Left lobe of liver (tissue), 2 donors: ENCODE measurements at regions not wholly inside any gene's neighbourhood (a gene's known extent, or its start where the extent isn't known, plus 50 kb on each side); places are given as distances from the start of the nearest gene placed in this dataset.

Experiments used
- ATAC-seq: fragments of 200-7000 bp; cut with Tn5 transposase; one replicate; pipeline ENCODE4 v1.9.1; 2020; ENCODE audit warnings: mild to moderate bottlenecking, moderate library complexity
- DNase-seq: peaks from one replicate; pipeline ENCODE4 v3.0.0-alpha.2; 2020; ENCODE audit warnings: low spot score
- donor health status: DM: no; HTN: no; CAD: no; lungs with moderate emphysema.
- donor health status: DM: no; HTN: yes; CAD: no.

DNA sequence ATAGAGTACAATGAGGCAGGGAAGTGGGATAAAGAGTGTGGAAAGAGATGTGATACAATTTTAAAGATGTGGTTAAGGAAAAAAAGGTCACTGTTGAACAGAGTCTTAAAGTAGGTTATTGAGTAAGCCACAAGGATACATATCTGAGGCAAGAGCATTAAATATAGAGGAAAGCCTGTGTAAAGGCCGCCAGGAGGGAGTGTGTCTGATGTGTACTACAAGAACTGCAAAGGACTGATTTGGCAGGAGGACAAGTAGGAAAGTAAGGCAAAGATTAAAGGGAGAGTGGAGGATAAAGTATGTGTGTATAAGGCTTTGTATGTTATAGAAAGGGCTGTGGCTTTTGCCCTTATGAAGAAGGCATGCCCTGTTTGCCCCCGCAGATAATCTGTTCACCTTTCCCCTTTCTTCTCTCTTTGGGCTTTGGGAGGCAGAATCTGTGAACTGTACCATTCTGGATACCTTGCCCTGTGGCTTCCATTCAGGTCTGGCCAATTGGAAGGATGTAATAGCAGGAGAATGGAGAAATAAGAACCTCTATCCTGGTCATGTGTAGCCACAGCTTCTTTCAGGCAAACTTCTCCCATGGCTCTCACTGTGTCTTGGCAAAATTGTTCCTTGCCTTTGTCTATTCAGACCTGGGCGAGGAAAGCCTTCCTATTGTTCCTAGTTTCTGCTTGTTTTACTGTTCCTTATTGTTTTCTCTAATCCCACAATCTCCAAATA is 68.9 kb upstream of the FAM47B start:
- ATAC-seq: no peak
- DNase-seq: no peak

DNA sequence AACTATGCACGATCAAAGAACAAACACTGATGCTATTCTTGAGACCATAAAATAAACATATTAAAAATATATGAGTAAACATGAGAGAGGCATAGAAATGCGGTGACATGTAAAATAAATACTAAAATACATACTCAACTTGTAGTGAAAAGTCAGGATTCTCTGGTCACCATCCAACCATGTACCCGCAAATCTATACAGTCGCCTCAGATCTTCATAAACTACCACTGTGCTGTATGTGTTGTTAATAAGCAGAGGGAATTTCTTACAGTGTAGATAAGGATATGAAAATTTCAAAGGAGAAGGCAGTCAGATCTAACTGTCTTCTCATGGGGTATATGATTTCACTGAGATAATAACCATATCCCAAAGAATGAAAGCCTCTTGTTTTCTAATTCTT is 67.8 kb upstream of the FAM47B start:
- no peak for ATAC-seq

DNA sequence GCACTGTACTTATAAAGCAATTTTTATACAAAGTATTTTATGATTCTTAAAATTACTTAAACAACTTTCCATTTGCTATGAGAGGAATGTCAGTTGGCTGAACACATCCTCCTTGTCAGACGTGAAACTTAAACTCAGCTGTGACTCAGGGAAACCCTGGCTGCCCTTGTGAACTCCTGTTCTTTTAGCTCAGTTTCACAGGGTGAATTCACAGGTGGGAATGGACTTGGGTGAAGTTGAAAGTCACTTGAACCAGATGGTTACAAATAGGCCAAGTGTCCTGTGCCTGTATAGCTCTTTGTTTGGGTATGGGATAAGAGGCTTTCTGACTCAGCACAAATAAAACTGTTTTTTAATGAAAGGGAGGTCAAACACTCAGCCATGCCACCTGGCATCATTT is 67.4 kb upstream of the FAM47B start:
- ATAC-seq: no peak
- no peak for DNase-seq

More for the DNA sequence above, 67.8 kb upstream of the FAM47B start:
- no peak for DNase-seq

DNA sequence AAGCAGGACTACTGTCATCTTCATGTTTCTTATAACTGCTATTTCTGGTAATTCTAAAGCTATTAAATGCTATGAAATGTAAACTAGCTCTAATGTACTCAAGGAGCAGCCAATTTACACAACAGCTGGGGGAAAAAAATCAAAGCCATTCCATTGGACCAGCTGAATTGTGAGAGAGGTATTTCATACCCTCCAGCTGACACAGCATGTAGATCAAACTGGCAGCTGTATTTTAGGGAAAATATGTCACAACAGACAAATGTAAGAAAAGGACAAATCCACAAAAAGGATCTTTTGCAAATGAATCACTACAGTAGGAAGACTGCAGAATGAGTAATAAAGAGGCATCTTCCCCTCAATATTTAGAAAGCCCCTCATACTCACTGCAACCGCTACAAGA is 65.2 kb upstream of the FAM47B start:
- DNase-seq (no peak), ATAC-seq (no peak)

DNA sequence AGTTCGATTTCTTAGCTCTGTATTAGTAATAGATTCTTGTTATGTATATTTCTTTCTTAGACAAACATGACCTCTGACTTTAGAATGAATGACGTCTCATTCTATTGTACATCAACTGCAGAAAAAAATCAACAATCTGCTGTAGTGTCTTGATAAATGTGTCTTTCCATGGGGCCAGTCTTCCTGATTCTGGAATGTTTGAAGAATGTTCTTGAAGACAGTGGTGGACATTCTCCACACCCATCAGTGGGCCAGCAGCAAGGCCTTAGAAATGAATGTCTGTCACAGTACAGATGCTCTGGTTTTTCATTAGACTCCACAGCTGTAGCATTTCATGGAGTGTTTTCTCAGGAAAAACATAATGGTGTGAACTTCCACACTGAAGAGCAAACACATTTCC is 63.2 kb upstream of the FAM47B start:
- DNase-seq: no peak
- ATAC-seq: no peak

DNA sequence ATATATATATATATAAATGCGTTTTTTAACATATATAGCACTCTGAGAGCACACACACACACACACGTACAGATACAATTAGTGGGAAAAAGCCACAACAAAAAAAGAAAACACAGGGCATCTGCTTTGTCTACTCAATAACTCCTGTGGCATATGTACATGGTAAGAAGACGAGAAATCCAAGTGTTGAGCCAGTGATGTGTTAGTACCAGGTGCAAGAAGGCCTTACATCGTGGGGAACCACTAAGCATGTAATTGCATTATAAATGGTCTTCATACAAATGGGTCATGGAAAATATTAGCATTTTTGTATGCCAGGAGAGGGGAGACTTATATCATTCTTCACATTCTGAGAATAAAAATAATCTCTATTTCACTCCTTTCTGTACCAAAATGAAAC is 62.7 kb upstream of the FAM47B start:
- DNase-seq (no peak), ATAC-seq (no peak)

DNA sequence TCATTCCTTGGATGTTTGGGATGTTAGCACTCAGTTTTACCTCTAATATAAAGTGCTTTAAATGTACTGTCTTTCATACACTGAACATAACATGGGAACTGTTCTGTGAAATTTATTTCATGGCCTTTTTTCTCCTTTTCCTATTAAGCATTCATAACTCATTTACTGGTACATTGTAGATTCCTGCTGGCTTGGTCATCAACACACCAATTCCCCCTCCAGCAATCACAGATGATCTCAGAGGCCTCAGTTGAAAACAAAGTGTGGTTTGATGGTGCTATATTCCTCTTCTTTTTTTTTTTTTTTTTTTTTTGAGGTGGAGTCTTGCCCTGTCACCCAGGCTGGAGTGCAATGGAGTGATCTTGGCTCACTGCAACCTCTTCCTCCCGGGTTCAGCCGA is 61.9 kb upstream of the FAM47B start:
- no peak for ATAC-seq
- DNase-seq: no peak

DNA sequence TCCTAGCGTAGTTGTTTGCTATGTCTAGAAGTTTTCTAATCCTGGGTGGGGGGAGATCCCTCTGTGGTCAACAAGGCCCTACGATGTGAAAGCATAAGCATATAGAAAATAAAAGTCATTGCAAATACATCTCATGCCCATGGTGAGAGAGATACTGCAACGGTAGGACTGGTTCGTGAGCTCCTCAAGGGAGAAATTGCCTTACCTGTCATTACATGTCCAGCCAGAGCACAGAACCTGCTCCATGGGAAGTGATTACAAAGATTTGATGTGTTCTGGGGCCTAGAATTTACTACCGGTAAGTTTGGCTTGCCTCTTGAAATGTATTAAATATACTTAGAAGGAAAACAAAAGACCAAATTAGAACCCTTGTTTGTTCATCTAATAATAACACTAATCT is 60.9 kb upstream of the FAM47B start:
- DNase-seq (no peak), ATAC-seq (no peak)

DNA sequence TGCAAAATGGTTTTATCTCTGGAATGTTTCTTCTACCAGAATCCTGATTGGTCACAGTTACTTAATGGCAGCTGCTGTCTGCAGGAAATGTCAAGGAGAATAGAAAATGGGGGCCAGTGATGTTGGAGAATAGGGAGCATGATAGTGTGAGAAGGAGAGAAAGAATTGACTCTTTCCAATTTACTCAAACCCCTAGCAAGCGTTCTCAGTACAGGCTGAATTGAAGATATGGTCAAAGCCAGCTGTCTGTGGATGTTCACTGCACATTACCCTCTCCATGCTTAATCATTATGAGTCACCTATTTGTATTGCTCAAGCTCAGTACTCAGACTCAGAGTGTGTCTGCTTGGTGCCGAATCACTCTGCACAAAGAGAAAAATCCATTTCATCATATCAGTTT is 57.8 kb upstream of the FAM47B start:
- ATAC-seq (no peak), DNase-seq (no peak)

DNA sequence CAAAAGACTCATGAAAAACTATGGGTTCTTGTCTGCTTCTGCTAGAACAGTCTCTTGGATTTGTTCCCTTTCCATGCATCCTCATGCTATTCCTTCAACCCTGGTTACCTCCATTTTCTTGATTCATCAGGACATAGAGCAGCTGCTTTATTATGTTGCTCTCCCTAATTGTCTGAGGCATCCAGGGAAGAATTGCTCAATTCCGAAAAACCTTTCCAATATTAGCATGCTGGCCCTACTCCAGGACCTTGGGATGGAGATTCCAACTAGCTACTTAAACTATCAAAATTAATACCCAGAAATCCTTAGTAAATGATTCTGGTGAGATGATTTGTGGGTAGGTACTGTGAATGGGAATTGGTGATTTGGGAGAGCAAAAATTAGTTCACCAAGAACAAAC is 56.6 kb upstream of the FAM47B start:
- DNase-seq (no peak), ATAC-seq (no peak)

DNA sequence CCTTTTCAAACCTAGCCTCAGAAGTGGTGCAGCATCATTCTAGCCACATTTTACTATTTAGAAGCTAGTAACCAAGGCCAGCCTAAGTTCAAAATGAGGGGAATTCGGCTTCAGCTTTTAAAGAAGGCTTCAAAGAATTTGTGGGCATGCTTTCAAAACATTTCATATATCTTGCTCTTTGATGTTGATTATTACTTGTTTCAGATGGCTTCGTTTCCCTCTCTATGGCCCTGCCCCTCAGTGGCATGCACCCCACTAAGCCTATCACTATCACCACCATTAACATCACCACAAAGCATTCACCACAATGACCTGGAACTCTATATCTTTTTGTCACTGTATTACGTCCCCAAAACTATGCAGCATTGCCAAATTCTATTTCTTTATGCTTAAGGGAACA is 51.2 kb upstream of the FAM47B start:
- ATAC-seq (no peak), DNase-seq (no peak)
